Prostate gland (tissue), 2 donors: ENCODE measurements at regions not wholly inside any gene's neighbourhood (a gene's known extent, or its start where the extent isn't known, plus 50 kb on each side); places are given as distances from the start of the nearest gene placed in this dataset.

Experiments used
- CTCF ChIP-seq, 4 experiments: fragments of 200-600 bp in 2 of 4; fragments of 450-650 bp in 2 of 4; sonication (generic) in 2 of 4; IDR thresholded peaks; 1 replicate in 3 of 4; 2 replicates in 1 of 4; pipeline ENCODE4 v1.5.1; 2016 to 2019; ENCODE audit warnings: antibody characterized with exemption in 4 of 4, mild to moderate bottlenecking in 2 of 4, moderate library complexity in 2 of 4
- POLR2A ChIP-seq: fragments of 450-650 bp; IDR thresholded peaks from one replicate; pipeline ENCODE4 v1.6.1; 2016; ENCODE audit warnings: antibody characterized with exemption, mild to moderate bottlenecking

- TF ChIP-seq POLR2A (no peak), CTCF (IDR thresholded peaks at IDR 0.05) (no peak)
Observed at GRCh38 chr12:124515981-124516380, 51.4 kb downstream of the NCOR2 start.
